ENCODE measurements at regions not wholly inside any gene's neighbourhood (a gene's known extent, or its start where the extent isn't known, plus 50 kb on each side); places are given as distances from the start of the nearest gene placed in this dataset.

DNA sequence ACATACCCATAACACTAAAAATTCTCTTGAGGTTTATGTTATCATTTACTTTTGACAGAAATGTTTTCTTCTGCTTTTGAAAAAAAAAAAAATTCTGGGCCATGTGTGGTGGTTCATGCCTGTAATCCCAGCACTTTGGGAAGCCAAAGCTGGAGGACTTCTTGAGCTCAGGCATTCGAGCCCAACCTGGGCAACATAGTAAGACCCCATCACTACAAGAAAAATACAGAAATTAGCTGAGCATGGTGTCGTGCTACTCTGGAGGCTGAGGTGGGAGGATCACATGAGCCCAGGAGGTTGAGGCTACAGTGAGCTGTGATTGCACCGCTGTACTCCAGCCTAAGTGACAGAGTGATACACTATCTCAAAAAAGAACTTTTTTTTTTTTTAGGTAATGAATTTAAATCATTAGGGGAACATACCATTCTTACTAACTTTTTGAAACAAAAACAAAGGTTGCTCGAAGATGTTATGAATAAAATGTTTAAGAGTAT lies 148.8 kb upstream of the DMRT1 start:
- TF ChIP-seq, protein P1, sequence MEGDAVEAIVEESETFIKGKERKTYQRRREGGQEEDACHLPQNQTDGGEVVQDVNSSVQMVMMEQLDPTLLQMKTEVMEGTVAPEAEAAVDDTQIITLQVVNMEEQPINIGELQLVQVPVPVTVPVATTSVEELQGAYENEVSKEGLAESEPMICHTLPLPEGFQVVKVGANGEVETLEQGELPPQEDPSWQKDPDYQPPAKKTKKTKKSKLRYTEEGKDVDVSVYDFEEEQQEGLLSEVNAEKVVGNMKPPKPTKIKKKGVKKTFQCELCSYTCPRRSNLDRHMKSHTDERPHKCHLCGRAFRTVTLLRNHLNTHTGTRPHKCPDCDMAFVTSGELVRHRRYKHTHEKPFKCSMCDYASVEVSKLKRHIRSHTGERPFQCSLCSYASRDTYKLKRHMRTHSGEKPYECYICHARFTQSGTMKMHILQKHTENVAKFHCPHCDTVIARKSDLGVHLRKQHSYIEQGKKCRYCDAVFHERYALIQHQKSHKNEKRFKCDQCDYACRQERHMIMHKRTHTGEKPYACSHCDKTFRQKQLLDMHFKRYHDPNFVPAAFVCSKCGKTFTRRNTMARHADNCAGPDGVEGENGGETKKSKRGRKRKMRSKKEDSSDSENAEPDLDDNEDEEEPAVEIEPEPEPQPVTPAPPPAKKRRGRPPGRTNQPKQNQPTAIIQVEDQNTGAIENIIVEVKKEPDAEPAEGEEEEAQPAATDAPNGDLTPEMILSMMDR (IDR thresholded peaks at IDR 0.05) = no peak
- H3K4me3 ChIP-seq = peak overlapping the region; percentile 67

DNA sequence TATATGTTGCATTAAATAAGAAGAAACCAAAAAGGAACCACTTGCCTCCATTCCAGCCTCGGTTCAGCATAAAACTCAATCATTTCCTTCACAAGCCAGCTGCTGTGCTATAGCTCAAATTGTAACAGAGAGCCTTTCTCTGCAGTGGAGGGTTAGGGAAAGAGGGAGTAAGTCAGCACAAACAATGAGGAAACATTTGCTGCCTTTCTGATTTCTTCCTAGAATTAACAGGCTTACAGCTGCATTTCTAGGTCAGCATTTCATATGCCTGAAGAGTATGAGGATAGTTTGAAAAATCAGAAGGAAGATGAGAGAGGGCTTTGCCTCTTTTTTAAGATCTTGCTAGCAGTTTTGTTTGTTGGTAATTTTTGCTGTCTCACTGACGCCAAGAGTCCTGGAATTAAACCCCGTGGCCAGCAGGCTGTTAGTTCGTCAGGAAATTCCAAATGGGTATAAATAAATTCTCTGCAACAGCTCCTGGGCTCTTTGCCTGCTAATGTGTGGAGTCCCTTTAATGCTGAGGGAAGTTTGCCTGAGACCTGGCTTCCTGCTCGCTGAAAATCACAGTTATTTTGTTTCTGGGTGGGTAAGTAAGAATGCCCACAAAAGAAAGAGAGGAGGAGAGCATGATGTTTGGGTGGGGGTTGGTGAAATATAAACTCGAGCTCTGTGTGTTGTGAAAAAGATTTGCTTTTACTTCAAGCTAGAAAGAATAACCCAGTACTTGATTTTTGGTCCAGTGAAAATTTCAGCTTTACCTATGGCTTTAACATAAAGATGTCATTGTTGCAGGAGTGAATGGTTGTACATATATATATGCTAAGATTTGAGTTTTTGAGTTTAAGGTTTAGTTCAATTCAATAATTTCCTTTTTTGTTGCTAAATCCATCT lies 148.1 kb upstream of the DMRT1 start:
- H3K27ac ChIP-seq = peak overlapping the region; percentile 94
- TF ChIP-seq, protein P1 (IDR thresholded peaks at IDR 0.05) = no peak
- peak overlapping the region; percentile 67 for H3K4me3 ChIP-seq
- DNase-seq (ENCODE audit: low spot score) = no peak

More for the DNA sequence above, 148.8 kb upstream of the DMRT1 start:
- no peak for DNase-seq (ENCODE audit: low spot score)
- H3K27ac ChIP-seq = peak overlapping the region; percentile 94

DNA sequence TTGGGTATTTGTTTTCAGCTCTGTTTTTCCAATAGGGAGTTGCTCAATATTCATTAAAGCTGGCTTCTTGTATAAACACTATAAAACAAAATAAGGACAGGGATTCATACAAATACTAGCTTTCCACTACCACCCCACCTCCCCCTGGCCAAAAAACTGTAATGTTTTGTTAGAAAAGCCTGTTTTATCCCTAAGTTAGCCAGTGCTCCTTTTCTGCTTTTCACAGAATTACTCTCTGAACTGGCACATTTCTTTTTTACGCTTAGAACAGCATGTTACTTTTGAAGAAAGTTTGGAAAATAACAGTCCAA lies 147.4 kb upstream of the DMRT1 start:
- no peak for DNase-seq (ENCODE audit: low spot score)
- TF ChIP-seq, protein P1 (IDR thresholded peaks at IDR 0.05) = no peak
- H3K4me3 ChIP-seq = peak overlapping the region; percentile 67
- peak overlapping the region; percentile 94 for H3K27ac ChIP-seq

DNA sequence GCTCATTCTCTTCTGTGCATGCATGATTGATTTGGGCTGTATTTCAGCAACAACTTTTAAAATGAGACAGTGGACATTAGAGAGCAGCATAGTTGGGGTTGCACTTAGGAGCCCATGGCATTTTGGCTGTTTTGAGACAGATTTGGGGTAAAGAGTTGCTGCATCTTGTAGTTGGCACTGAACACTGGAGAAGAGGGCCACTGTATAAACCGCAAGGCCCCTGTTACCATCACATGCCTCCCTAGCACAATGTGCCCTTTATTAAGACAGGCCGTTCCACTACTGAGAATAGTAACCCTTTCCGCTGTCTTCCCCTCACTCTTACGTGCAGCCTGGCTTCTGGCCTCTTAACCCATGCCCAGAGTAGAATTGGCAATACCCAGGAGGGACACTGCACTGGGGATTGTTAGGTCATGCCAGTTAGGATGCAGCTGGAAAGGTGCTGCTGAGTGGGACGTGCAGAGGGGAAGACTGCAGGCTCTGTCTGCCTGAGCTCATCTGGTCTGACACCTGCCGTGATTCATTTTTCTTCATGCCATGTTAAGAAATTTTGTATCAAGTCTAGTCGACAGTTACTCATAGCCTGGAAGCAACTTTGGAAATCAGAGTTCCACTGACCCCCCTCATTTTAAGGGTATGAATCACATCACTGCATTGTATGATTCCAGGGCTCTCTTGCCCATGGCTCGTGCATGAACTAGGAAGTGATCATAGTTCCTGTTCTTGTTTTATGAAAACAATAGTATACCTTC lies 146.9 kb upstream of the DMRT1 start:
- peak overlapping the region; percentile 94 for H3K27ac ChIP-seq
- DNase-seq (ENCODE audit: low spot score) = no peak
- TF ChIP-seq, protein P1 (IDR thresholded peaks at IDR 0.05) = no peak
- peak overlapping the region; percentile 67 for H3K4me3 ChIP-seq

DNA sequence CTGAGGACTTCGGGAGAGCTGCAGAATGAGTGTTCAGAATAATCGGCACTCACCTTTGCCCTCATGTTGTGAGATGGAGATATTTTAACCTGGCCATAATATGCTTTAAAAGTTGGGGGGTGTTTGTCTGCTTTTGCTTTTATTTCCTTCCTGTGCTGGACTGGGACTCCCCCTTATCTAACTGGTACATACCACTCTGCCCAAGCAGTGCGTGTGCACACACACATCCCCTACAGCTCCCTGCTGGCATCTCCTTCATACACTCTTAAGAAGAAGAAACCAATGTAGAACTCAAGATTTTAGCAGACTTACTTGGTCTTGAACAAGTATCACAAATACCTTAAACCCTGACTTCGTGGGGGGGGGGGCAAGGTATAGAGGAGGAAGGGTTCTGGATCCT lies 146.2 kb upstream of the DMRT1 start:
- TF ChIP-seq, protein P1 (IDR thresholded peaks at IDR 0.05) = no peak
- H3K27ac ChIP-seq = peak overlapping the region; percentile 94

DNA sequence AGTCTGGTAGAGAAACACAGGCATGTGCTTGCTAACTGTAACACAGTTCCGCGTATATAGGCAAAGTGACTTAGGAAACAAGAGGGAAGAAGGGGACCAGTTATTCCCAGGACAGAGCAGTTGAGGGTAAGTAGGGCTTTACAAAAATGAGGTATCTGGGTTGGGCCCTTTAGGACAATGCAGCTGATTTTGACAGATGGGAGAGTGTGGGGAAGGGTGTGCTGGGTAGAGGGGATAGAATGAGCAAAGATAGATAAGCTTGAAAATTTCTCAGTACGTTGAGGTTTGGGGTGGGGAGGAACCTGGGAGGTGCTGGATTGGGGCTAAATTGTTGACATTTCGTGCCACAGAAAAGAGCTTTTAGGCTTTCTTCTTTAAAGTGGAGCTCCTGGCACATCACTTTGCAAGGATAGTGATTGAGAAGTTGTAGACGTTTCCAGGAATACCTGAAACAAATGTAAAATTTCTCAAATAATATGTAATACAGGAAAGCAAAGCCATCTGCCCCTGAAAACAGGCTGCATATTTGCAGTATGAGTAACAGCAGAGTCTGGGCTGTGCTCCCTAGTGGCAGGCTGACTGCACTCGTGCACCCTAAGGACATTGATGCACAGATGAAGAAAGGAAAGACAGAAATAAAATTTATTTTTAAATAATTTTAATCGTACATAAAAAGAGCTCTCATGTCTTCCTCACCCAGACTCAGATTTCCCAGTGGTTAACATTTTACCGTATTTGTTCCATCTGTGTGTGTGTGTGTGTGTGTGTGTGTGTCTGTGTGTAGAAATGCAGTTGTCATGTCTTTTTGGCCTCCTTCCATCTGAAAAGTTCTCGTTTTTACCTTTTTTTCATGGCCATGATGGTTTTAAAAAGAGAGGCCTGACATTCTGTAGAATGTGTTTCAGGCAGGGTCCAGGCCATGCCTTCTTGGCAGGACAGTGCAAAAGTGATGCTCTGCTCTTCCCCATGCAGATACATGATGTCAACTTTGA lies 144.9 kb upstream of the DMRT1 start:
- TF ChIP-seq, protein P1 (IDR thresholded peaks at IDR 0.05) = no peak
- Histone ChIP-seq H3K27ac (peak overlapping the region; percentile 94), H3K4me3 (peak overlapping the region; percentile 67)
- DNase-seq (ENCODE audit: low spot score) = no peak

More for the DNA sequence above, 146.2 kb upstream of the DMRT1 start:
- DNase-seq (ENCODE audit: low spot score) = no peak
- peak overlapping the region; percentile 67 for H3K4me3 ChIP-seq

Measured in coronary artery (tissue), 2 donors.